ENCODE measurements at regions not wholly inside any gene's neighbourhood (a gene's known extent, or its start where the extent isn't known, plus 50 kb on each side); places are given as distances from the start of the nearest gene placed in this dataset.

GRCh38 chr3:17980863-17981262 lies 238.4 kb upstream of the TBC1D5 start:
- ATAC-seq (no peak), DNase-seq (ENCODE audit: low spot score) (no peak)
- intact Hi-C loops (cut with DNase I) = no loop called here

DNA sequence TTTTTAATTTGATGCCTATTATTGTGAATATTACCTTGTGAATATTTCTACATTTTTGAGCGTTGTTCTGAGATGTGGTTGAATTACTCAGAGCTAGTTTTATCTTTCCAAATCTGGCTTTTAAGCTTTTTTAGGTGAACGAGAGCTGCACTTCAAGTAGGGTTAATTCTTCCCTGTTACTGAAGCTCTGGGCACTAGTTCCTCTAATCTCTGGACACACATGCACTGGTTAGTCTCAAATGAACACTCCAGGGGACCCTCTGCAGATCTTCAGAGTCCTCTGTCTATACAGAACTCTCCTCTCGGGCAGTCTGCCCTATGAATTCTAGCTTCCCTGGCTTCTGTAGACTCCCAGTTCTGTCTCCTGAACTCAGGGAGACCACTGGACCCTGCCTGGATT lies 237.5 kb upstream of the TBC1D5 start:
- intact Hi-C loops (cut with DNase I) = no loop called here

GRCh38 chr3:17979252-17979651 lies 236.8 kb upstream of the TBC1D5 start:
- DNase-seq (ENCODE audit: low spot score) = no peak
- no peak for ATAC-seq
- intact Hi-C loops (cut with DNase I) = no loop called here

More for the DNA sequence above, 237.5 kb upstream of the TBC1D5 start:
- ATAC-seq (no peak), DNase-seq (ENCODE audit: low spot score) (no peak)

DNA sequence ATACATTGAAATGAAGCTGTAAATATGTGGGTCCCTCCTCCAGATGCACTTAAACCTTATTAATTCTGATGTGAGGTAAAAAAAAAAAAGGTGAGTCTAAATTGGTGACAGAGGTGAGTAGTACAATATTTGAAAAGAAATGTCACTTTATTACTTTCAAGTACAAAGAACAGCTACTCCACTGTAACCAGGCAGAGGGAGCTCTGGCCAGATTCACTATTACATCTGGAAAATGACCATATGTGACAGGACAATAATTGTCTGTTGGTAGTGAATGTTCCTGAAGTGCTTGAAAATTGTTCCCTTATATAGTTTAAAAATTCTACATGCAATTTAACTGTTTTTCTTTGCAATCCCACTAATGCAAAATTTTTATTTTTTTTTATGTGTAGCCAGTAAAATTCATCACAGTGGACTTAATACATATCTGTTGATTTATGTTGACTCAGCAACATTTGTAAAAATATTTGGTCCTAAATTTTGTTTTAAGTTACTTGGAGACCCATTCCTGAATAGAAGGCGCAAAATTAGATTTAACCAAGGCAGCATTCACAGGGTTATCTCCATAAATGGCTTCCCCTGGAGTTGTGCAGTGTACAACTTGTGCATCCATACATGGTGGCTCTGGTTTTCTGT lies 231.9 kb upstream of the TBC1D5 start:
- no peak for DNase-seq (ENCODE audit: low spot score)
- intact Hi-C loops (cut with DNase I) = no loop called here

DNA sequence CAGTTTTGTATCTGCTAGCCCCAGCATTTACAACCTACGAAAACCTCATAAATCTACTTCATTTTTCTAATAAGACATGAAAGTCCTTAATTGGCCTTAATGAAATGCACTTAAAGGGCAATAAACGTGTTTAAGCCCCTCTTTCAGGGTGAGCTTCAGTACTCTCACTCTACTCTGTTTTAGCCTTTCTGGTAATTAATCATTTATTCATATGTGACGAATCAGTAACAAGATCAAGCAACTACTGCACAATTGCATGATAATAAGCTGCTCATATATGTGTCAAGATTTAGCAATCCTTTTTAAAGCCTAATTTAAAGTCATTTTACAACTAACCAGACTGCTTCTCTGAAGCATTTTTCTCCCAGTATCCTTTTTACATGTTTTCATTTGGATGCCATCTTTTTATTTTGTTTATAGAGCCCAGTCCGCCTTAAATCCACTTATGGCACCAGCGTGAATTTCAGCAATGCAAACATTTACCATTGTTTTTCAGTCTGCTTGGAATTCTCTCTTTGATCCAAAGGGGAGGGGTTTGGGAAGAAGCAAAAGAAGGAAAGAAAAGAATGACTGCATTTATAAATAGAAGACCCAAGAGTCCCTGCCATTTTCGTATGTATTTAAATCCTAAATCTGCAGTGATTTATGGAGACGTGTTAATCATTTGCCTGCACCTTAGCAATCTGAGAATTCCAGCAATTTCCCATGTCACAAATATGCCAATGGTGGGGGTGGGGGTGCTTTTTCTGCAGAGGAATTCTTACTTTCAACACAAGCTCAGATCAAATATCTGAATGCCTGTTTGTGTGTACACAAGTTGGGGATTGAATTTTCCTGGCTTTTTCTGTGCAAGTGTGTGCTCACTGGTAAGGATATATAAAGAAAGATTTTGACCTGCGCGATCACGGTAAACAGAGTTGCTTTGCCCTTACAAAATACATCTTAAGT lies 230.8 kb upstream of the TBC1D5 start:
- intact Hi-C loops (cut with DNase I) = no loop called here
- no peak for DNase-seq (ENCODE audit: low spot score)
- no peak for ATAC-seq

More for the DNA sequence above, 231.9 kb upstream of the TBC1D5 start:
- no peak for ATAC-seq

DNA sequence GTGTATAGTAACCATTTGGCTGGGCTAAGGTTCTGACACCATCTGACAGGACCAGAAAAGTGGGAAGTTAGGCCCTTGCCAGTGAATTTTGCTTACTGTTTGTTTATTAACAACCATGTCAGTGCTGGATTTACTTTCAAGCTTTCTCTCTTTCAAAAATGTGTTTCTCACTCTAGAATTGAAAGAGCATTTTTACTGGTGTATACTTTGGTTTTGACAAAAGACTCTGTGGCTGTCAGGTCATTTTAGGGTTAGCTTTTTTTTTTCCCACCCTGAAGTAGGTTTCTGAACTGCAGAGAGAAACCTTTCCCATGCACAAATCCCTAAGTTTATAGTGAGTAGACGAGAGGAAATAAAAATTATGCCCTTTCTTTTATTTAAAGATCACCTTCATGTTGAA lies 230.0 kb upstream of the TBC1D5 start:
- intact Hi-C loops (cut with DNase I) = no loop called here
- ATAC-seq (no peak), DNase-seq (ENCODE audit: low spot score) (no peak)

DNA sequence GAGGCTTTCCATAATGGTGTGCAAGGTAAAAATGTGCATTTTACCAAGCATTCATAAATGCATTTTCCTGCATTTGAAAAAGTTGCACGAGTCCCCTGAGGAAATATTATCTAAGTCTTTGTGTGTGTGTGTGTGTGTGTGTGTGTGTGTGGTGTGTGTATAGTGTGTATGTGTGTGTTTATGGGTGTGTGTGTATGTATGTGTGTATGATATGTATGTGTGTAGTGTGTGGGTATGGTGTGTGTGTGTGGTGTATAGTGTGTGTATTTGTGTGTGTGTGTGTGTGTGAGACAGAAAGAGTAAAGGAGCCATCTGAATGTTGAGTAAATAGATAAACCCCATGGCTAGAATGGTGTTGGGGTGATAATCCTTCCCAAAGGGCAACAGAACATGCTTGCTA lies 229.6 kb upstream of the TBC1D5 start:
- DNase-seq (ENCODE audit: low spot score) (no peak), ATAC-seq (no peak)
- intact Hi-C loops (cut with DNase I) = no loop called here

GRCh38 chr3:17969985-17970568 lies 227.6 kb upstream of the TBC1D5 start:
- DNase-seq (ENCODE audit: low spot score) = no peak
- intact Hi-C loops (cut with DNase I) = no loop called here
- ATAC-seq = no peak

- DNase-seq (ENCODE audit: low spot score) (no peak), ATAC-seq (no peak)
- intact Hi-C loops (cut with DNase I) = no loop called here
Measured at GRCh38 chr3:17969244-17969643, 226.8 kb upstream of the TBC1D5 start.

GRCh38 chr3:17967953-17968607 lies 225.6 kb upstream of the TBC1D5 start:
- intact Hi-C loops (cut with DNase I) = no loop called here
- no peak for DNase-seq (ENCODE audit: low spot score)
- ATAC-seq = no peak

DNA sequence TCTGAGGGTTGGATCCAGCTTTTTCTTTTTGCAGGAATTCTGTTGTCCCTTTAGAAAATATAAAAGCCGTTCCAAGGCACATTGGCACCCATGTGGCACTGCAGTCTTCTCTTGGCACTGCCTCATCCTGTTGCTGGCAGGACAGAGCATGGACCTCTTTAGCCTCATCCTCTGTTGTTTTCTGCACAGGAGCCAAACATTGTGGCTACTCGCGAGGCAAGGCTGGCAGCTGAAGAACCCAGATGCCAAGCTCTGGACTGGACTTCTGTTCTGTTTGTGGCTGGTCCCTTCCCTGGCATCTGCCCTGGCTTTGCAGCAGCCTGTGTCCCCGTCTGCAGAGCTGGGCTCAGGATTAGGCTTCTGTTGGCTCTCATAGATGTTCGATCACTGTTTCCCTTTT lies 224.7 kb upstream of the TBC1D5 start:
- ATAC-seq = no peak
- intact Hi-C loops (cut with DNase I) = no loop called here
- DNase-seq (ENCODE audit: low spot score) = no peak

DNA sequence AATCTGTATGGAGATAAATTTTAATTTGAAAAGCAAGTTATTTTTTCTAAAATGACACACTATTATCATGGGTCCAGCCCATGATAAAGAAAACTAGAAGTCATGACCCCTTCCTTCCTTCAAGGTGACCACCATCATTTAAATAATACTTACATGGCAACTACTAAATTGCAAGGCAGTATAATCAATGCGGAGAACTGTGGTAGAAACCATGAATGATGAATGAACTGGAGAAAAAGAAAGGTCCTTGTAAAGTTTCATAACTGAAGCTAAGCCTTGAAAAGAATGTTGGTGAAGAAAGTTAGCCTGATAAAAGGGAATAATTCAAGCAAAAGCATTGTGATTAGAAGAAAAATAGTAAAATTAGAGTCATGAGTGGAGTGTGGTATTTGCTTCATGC lies 222.9 kb upstream of the TBC1D5 start:
- ATAC-seq (no peak), DNase-seq (ENCODE audit: low spot score) (no peak)
- intact Hi-C loops (cut with DNase I) = no loop called here

DNA sequence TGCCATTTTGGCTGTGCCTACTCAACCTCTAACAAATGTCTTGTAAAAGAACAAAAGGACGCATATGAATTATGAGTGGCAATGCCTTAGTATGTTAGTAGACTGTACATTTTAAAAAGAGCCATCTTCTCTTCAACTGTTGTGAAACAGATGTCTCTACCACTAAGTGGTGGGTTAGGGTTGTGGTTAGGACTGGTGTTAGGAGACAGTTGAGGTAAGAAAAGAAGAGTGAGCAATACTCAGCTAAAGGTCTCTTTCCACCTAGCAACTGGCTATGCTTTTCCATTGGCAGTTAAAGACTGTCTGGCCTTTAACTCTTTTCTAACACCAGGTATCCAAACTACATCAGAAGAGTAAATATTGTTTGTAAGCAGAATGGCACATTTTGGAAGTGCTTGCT lies 221.7 kb upstream of the TBC1D5 start:
- ATAC-seq = no peak
- intact Hi-C loops (cut with DNase I) = no loop called here
- DNase-seq (ENCODE audit: low spot score) = no peak

- intact Hi-C loops (cut with DNase I) = no loop called here
- no peak for ATAC-seq
- no peak for DNase-seq (ENCODE audit: low spot score)
Measured at GRCh38 chr3:17955411-17955810, 213.0 kb upstream of the TBC1D5 start.

DNA sequence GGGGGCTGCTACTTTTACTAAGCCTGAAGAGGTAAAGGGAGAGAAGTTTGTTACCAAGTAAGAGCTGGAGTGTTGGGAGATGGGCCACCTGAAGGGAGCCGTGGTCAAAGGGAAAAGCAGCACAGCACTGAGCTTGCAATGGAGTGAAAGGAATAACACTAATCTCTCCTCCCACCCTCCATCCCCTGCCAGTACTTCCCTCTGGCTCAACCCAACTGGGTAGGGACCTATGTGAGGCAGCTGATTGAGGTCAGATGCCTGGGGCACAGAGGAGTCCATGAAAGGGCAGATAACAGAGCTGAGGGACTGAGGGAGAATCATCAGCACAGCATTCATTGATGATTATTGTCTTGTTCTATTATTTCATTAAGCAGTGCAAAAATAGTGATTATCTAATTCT lies 212.4 kb upstream of the TBC1D5 start:
- intact Hi-C loops (cut with DNase I) = no loop called here
- no peak for DNase-seq (ENCODE audit: low spot score)
- ATAC-seq = no peak

- intact Hi-C loops (cut with DNase I) = no loop called here
- DNase-seq (ENCODE audit: low spot score) = no peak
- no peak for ATAC-seq
Measured at GRCh38 chr3:17951241-17951640, 208.8 kb upstream of the TBC1D5 start.

DNA sequence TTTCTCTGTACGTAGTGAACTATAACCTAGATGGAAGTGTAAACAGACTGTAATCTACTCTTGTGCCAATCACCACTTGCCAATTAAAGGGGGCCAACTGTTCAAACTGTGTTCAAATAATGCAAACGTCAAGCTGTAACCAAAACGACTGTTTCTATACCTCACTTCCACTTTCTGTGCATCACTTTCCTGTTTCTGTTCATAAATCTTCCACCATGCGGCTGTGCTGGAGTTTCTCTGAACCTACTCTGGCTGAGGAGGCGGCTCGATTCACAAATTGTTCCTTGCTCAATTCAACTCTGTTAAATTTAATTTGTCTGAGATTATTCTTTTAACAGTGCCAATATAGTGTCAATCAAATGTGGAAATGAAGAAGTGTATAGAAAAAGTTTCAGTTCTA lies 206.7 kb upstream of the TBC1D5 start:
- ATAC-seq (no peak), DNase-seq (ENCODE audit: low spot score) (no peak)
- intact Hi-C loops (cut with DNase I) = no loop called here

- ATAC-seq (no peak), DNase-seq (ENCODE audit: low spot score) (no peak)
- intact Hi-C loops (cut with DNase I) = no loop called here
Measured at GRCh38 chr3:17947833-17948232, 205.4 kb upstream of the TBC1D5 start.

- ATAC-seq (no peak), DNase-seq (ENCODE audit: low spot score) (no peak)
- intact Hi-C loops (cut with DNase I) = no loop called here
Measured at GRCh38 chr3:17946619-17947018, 204.2 kb upstream of the TBC1D5 start.

Measured in sciatic nerve (tissue), 2 donors.